NCI-H2227 (cell line): ENCODE measurements at regions not wholly inside any gene's neighbourhood (a gene's known extent, or its start where the extent isn't known, plus 50 kb on each side); places are given as distances from the start of the nearest gene placed in this dataset.
"Not testable (repeated sequence)": the region's sequence is repeated elsewhere in the genome, so short reads cannot be mapped to it uniquely, and the experiment has no call there.

ENCODE experiments used
- DNase-seq: peaks from one replicate; lab custom pipeline; 2025; ENCODE audit not compliant: unreplicated experiment; lab: John Stamatoyannopoulos, UW

DNA sequence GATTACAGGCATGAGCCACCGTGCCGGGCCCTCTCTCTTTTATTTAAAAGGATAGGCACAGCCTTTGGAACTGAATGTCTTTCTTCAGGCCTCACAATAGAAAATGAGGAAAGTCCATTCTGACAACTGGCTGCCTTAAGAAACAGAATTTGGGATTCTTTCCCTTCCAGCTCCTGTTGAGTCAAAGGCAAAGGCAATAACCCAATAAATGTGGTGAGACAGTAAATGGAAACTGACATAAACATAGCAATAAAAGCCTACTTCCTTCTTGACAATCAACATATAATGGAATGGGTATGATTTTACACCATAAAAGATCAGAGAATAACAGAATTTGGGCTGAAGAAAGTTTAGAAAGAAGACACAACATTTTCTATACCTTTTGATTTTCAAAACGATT is 52.7 kb upstream of the SRRM3 start:
- DNase-seq = not testable (repeated sequence)

DNA sequence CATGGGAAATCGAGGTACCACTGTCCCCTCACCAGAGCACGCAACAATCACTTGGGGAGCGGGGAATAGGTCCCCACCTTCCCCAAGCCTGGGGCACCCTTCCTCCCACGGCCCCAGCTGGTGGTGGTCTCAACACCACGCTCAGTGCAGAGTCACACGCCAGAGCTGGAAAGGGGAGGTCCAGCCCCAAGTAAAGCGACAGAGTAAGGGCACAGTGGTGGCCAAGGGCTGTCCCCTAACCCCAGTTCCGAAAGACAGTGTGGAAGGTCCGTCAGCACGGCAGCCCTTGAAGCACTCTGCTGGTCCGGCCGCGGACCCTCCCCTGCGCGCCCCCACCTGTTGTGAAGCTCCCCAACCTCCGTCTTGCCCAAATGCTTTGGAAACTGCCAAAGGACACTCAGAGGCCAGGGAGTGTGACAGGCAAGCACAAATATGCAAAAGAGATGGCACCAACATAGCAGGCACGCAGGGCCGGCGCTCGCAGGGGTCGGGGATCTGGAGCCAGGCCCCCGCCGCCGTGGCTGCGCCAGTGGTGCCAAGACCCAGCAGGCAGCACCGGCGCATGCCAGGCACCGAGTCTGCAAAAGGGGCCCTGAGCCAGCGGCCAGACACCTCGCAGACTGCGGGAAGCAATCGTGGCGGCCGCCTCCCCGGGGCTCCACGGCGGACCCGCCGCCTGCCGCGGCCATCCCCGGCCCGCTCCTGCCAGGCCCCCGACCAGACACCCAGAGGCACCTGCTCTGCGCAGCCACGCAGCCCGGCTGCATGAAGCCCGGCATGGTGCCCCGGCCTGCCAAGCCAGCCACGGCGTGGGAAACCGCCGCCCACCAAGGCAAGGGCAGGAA is 51.6 kb upstream of the SRRM3 start:
- no peak for DNase-seq
